ENCODE measurements at regions not wholly inside any gene's neighbourhood (a gene's known extent, or its start where the extent isn't known, plus 50 kb on each side); places are given as distances from the start of the nearest gene placed in this dataset.

DNA sequence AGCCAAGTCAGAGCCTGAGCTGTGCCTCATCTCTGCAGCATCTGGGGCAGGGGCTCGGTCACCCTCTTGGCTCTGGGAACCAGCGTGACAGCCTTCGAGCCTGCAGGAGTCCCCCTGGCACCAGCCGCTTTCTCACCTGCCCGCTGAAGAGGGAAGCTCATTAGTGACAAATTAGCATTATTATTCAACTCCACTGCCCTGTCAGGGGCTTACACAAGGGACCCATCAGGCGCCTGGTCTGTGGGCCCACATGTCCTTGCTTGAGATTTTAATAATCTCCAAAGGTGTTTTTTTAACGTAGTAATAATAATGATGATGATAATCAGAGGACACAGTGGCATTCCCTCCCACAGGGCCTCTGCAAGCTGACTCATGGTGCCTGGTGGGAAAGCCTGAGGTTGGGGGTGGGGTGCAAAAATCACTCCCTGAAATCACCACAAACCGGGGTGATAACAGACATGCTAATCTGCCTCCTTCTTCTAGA lies 98.1 kb upstream of the IGSF21 start:
- Histone ChIP-seq H3K4me2 (ENCODE audit: low read length) (no peak overlapping the region), H3K27ac (no peak overlapping the region), H3K4me1 (no peaks in the 10 kb centered on the region), H3K9ac (no peak overlapping the region), H3K9me3 (ENCODE audit: control insufficient read depth, low read length) (no peaks in the 10 kb centered on the region), H3K36me3 (ENCODE audit: control insufficient read depth, insufficient read depth, low read length) (no peaks in the 10 kb centered on the region), H3K4me3 (ENCODE audit: low read depth, low read length) (no peak overlapping the region), H3K27me3 (ENCODE audit: control insufficient read depth, insufficient read depth, low read length) (no peaks in the 10 kb centered on the region), H2AFZ (no peak overlapping the region), H3K79me2 (no peaks in the 10 kb centered on the region)
- TF ChIP-seq, protein P1, sequence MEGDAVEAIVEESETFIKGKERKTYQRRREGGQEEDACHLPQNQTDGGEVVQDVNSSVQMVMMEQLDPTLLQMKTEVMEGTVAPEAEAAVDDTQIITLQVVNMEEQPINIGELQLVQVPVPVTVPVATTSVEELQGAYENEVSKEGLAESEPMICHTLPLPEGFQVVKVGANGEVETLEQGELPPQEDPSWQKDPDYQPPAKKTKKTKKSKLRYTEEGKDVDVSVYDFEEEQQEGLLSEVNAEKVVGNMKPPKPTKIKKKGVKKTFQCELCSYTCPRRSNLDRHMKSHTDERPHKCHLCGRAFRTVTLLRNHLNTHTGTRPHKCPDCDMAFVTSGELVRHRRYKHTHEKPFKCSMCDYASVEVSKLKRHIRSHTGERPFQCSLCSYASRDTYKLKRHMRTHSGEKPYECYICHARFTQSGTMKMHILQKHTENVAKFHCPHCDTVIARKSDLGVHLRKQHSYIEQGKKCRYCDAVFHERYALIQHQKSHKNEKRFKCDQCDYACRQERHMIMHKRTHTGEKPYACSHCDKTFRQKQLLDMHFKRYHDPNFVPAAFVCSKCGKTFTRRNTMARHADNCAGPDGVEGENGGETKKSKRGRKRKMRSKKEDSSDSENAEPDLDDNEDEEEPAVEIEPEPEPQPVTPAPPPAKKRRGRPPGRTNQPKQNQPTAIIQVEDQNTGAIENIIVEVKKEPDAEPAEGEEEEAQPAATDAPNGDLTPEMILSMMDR (IDR thresholded peaks at IDR 0.05): no peak

DNA sequence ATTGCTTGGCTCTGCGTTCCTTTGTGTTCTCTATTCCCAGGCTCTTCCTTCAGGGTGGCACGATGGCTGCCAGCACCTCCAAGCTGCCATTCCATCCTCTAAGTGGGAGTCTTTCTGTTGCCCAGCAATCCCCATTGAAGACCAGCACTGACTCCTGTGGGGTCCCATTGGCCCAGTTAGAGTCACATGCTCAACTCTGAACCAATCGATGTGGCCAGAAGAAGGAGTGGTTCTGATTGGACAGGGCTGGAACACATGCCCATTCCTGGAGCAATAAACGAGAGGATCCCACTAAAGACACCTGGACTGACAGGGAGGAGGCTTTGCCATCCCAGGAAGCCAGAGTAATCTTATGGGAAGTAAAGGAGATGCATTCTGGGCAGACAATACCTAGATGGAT lies 97.2 kb upstream of the IGSF21 start:
- no peak overlapping the region for H3K9ac ChIP-seq
- H3K27me3 ChIP-seq (ENCODE audit: control insufficient read depth, insufficient read depth, low read length): no peaks in the 10 kb centered on the region
- H3K9me3 ChIP-seq (ENCODE audit: control insufficient read depth, low read length): no peaks in the 10 kb centered on the region
- TF ChIP-seq, protein P1 (IDR thresholded peaks at IDR 0.05): no peak
- no peaks in the 10 kb centered on the region for H3K36me3 ChIP-seq (ENCODE audit: control insufficient read depth, insufficient read depth, low read length)
- H2AFZ ChIP-seq: no peak overlapping the region
- H3K79me2 ChIP-seq: no peaks in the 10 kb centered on the region
- H3K4me2 ChIP-seq (ENCODE audit: low read length): no peak overlapping the region
- no peaks in the 10 kb centered on the region for H3K4me1 ChIP-seq
- H3K27ac ChIP-seq: no peak overlapping the region
- H3K4me3 ChIP-seq (ENCODE audit: low read depth, low read length): no peak overlapping the region

DNA sequence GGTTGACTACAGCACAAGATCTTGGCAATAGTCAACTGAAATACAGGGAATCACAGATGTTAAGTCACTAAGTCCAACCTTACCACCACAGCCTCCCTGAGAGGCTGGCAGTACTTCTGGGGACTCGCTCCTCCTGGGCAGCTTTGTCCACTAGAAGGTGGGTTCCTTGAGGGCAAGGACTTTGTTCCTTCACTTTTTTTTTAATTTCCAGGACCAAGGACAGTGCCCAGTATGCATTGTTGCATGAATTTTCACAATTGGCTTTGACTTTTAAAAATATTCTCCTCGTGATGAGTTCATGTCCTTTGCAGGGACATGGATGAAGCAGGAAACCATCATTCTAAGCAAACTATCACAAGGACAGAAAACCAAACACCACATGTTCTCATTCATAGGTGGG lies 96.7 kb upstream of the IGSF21 start:
- Histone ChIP-seq H3K4me1 (no peaks in the 10 kb centered on the region), H2AFZ (no peak overlapping the region), H3K27ac (no peak overlapping the region), H3K4me2 (ENCODE audit: low read length) (no peak overlapping the region), H3K79me2 (no peaks in the 10 kb centered on the region), H3K4me3 (ENCODE audit: low read depth, low read length) (no peak overlapping the region), H3K9ac (no peak overlapping the region), H3K27me3 (ENCODE audit: control insufficient read depth, insufficient read depth, low read length) (no peaks in the 10 kb centered on the region), H3K9me3 (ENCODE audit: control insufficient read depth, low read length) (no peaks in the 10 kb centered on the region), H3K36me3 (ENCODE audit: control insufficient read depth, insufficient read depth, low read length) (no peaks in the 10 kb centered on the region)
- TF ChIP-seq, protein P1 (IDR thresholded peaks at IDR 0.05): no peak

DNA sequence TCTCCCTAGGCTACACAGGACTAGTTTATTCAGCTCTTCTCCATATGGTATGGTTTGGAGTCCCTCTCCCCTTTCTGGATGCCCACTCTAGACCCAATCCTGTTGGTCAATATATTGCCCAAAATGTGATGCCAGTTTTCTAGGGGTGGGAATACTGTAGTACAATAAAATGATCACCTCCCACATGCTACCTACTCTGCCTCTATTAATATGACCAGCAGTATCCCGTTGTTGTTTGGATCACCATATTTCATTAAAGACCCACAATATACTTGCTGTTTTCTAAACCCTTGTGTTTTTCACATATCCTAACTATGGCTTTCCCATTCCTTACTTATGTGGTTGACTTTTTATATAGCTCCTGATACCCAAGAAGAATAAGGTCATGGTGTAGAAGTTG lies 95.9 kb upstream of the IGSF21 start:
- no peak overlapping the region for H3K4me3 ChIP-seq (ENCODE audit: low read depth, low read length)
- H3K27ac ChIP-seq: no peak overlapping the region
- H3K36me3 ChIP-seq (ENCODE audit: control insufficient read depth, insufficient read depth, low read length): no peaks in the 10 kb centered on the region
- no peaks in the 10 kb centered on the region for H3K9me3 ChIP-seq (ENCODE audit: control insufficient read depth, low read length)
- H2AFZ ChIP-seq: no peak overlapping the region
- H3K27me3 ChIP-seq (ENCODE audit: control insufficient read depth, insufficient read depth, low read length): no peaks in the 10 kb centered on the region
- H3K4me2 ChIP-seq (ENCODE audit: low read length): no peak overlapping the region
- H3K9ac ChIP-seq: no peak overlapping the region
- H3K4me1 ChIP-seq: no peaks in the 10 kb centered on the region
- H3K79me2 ChIP-seq: no peaks in the 10 kb centered on the region
- TF ChIP-seq, protein P1 (IDR thresholded peaks at IDR 0.05): no peak

DNA sequence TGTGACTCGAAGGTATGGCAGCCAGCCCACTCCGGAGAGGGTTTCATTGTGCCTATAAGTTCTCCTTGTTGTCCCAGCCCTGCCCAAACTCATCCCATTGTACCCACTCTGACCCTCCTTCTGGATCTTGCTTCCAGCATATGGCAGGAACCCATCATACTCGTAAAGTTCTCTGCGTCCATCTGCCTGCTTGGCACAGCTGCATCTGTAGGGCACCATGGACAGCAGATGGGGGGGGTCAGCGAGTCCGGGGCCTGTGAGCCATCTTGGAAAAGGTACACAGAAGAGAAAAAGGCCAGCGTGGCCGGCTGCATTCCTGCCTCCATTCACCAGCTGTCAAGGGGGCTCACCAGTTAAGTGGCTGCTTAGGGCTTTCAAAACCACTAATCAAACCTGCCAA lies 94.9 kb upstream of the IGSF21 start:
- H3K27me3 ChIP-seq (ENCODE audit: control insufficient read depth, insufficient read depth, low read length): no peaks in the 10 kb centered on the region
- H3K9ac ChIP-seq: no peak overlapping the region

More for the DNA sequence above, 94.9 kb upstream of the IGSF21 start:
- Histone ChIP-seq H3K4me3 (ENCODE audit: low read depth, low read length) (no peak overlapping the region), H3K79me2 (no peaks in the 10 kb centered on the region), H2AFZ (no peak overlapping the region), H3K36me3 (ENCODE audit: control insufficient read depth, insufficient read depth, low read length) (no peaks in the 10 kb centered on the region), H3K4me1 (no peaks in the 10 kb centered on the region), H3K9me3 (ENCODE audit: control insufficient read depth, low read length) (no peaks in the 10 kb centered on the region), H3K4me2 (ENCODE audit: low read length) (no peak overlapping the region), H3K27ac (no peak overlapping the region)
- TF ChIP-seq, protein P1 (IDR thresholded peaks at IDR 0.05): no peak

All from parathyroid adenoma (tissue), 2 donors.